ENCODE measurements at regions not wholly inside any gene's neighbourhood (a gene's known extent, or its start where the extent isn't known, plus 50 kb on each side); places are given as distances from the start of the nearest gene placed in this dataset.

DNA sequence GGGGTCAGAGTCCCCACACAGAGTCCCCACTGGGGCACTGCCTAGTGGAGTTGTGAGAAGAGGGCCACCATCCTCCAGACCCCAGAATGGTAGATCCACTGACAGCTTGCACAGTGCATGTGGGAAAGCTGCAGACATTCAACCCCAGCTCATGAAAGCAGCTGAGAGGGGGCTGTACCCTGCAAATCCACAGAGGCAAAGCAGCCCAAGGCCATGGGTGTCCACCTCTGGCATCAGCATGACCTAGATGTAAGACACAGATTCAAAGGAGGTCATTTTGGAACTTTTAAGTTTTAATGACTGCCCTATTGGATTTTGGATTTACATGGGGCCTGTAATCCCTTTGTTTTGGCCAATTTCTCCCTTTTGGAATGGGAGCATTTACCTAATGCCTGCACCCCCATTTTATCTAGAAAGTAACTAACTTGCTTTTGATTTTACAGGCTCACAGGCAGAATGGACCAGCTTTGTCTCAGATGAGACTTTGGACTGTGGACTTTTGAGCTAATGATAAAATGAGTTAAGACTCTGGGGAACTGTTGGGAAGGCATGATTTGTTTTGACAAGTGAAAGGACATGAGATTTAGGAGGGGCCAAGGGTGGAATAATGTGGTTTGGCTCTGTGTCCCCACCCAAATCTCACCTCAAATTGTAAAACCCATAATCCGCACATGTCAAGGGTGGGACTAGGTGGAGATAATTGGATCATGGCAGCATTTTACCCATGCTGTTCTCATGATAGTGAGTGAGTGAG lies 56.3 kb upstream of the ITGA1 start:
- DNase-seq (ENCODE audit: extremely low read depth, insufficient read length): no peak
- Histone ChIP-seq H3K27me3 (replicated peaks; ENCODE audit: control insufficient read depth, insufficient read depth, low read length) (no peaks in the 10 kb centered on the region), H3K36me3 (ENCODE audit: control insufficient read depth, insufficient read depth, low read length) (no peaks in the 10 kb centered on the region), H3K4me3 (replicated peaks; ENCODE audit: low read depth, low read length) (no peak overlapping the region)
- TF ChIP-seq CTCF (IDR thresholded peaks at IDR 0.05; ENCODE audit: insufficient read depth, low read length, poor library complexity, severe bottlenecking): no peak

DNA sequence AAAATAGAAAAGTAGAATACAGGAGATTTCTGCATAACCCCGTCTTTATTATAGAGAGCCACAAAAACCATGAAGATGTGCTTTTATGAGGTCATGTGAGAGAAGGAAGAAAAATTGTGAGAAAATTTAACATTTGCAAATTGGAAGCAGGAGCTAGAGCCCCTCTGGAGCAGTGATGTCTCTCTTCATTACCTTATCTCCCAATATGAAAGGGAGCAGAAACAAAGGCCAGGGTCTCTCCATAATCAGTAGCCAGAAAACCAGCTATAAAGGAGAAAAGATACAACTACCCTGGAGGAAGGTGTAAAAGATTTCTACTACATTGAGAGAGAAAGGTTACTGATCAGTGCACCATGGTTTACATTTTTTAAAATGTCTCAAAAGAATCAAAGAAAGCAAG lies 53.2 kb upstream of the ITGA1 start:
- Histone ChIP-seq H3K36me3 (ENCODE audit: control insufficient read depth, insufficient read depth, low read length) (no peaks in the 10 kb centered on the region), H3K4me3 (replicated peaks; ENCODE audit: low read depth, low read length) (no peak overlapping the region)
- no peak for TF ChIP-seq CTCF (IDR thresholded peaks at IDR 0.05; ENCODE audit: insufficient read depth, low read length, poor library complexity, severe bottlenecking)

DNA sequence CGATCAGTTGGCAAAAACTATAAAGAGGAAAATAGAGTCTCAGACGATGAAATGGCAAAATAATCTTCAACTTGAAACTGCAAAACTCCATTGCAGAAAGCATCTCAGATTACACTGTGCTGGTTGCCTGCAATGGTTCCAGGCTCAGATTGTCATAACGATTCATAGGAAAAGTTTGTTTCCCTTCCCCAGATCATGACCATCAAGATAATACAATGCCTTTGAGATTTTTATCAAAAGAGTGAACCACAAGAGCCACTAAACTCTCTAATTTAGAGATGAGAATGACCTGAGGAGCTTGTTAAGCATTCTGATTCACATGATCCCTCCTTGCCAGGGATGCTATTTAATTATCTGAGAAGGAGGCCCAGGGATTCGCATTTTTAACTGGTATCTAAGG lies 52.6 kb upstream of the ITGA1 start:
- no peak for DNase-seq (ENCODE audit: extremely low read depth, insufficient read length)
- H3K36me3 ChIP-seq (ENCODE audit: control insufficient read depth, insufficient read depth, low read length): no peaks in the 10 kb centered on the region
- no peaks in the 10 kb centered on the region for H3K27me3 ChIP-seq (replicated peaks; ENCODE audit: control insufficient read depth, insufficient read depth, low read length)
- no peak for TF ChIP-seq CTCF (IDR thresholded peaks at IDR 0.05; ENCODE audit: insufficient read depth, low read length, poor library complexity, severe bottlenecking)
- H3K4me3 ChIP-seq (replicated peaks; ENCODE audit: low read depth, low read length): no peak overlapping the region

More for the DNA sequence above, 53.2 kb upstream of the ITGA1 start:
- no peaks in the 10 kb centered on the region for H3K27me3 ChIP-seq (replicated peaks; ENCODE audit: control insufficient read depth, insufficient read depth, low read length)
- DNase-seq (ENCODE audit: extremely low read depth, insufficient read length): no peak
